ENCODE measurements at regions not wholly inside any gene's neighbourhood (a gene's known extent, or its start where the extent isn't known, plus 50 kb on each side); places are given as distances from the start of the nearest gene placed in this dataset.

DNA sequence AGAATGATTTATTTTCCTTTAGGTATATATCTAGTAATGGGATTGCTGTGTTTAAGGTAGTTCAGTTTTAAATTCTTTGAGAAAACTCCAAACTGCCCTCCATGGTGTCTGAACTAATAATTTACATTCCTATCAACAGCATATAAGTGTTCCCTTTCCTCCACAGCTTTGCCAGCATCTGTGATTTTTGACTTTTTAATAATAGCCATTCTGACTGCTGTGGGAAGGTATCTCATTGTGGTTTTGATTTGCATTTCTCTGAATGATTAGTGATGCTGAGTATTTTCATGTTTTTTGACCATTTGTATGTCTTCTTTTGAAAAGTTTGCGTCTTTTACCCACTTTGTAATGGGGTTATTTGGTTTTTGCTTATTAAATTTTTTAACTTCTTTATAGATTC lies 571.6 kb upstream of the CCDC54 start:
- no peak for DNase-seq

DNA sequence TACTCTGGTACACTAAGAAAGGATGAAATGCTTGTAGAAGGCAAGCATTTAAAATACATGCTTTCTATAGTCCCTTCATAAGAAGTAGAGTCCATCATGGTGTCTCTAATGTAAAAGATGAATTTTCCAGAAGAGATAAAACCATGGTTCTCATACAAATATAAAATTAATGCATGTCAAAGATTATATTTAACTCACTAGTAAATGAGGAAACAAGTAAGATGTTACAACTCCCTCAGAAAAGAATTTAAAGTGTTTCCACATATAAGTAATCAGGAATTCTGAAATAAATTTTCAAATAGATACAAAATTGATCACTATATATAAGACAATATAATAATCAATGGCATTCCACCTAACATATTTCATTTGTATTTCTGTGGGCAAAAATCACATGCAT lies 570.3 kb upstream of the CCDC54 start:
- DNase-seq, result no peak

DNA sequence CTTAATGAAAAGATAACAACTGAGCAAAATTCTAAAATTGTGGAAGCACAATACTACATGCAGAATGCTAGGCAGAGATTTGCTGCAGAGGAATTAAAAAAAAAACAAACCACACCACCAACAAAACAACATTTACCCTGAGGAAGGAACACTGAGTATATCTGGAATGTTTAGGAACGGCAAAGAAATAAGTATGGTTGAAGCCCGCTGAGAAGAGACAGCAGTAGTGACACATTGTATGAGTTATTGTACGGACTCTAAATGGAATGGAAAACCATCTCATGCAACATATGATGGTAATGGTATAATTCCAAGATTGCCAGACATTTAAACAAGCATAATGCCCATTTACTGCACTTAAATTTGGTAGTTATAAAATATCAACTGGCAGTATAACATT lies 568.2 kb upstream of the CCDC54 start:
- no peak for DNase-seq

DNA sequence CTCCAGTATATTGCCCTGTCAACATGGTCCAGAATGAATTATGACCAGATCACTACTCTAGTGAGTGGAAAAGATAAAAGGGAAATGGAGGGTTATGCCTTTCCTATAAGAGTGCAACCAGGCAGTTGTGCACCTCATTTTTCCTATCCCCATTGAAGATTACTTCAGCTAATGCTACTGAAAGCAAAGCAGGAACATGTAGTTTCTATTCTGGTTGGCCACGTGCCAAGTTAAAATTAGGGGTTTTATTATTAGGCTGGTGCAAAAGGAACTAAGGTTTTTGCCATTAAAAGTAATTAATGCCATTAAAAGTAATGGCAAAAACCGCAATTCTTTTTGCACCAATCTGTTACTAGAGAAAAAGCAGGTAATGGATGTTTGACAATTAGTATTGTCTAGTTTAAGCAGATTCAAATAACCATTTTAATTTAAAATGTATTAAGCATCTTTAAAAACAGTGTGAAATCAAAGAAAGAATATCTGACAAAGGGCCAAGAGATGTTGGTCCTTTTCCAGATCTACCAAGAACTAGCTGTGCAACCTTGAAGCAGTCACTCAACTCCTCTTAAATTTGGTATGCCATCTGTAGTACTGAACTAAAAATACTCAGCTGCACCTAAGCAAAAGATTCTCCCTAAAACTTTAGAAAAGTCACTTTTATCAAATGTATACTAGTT lies 567.5 kb upstream of the CCDC54 start:
- DNase-seq, result no peak

DNA sequence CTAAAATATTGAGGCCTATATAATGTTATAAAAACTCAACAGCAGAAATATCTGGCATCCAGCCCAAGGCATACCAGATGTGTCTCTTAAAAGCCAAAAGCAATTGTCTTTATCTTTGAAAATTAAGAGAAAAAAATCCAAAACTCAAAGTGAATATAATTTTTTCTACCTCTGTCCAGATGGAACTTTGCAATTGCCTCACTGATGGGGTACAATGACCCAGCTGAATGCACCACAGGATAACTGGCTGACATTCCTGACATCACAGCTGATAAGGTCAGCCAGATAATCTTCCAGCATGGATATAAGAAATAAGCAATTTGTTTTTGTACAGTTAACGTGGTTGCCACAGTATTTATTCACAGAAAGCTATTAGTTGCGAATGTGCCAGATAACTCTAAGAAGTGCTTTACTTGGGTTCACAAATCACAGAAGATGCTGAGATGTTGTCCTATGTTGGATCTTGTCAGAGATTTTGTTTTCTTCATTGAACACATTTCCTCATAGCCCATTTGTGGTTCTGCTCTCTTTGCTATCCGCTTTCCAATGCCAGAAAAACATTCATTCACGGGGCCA lies 566.9 kb upstream of the CCDC54 start:
- no peak for DNase-seq

DNA sequence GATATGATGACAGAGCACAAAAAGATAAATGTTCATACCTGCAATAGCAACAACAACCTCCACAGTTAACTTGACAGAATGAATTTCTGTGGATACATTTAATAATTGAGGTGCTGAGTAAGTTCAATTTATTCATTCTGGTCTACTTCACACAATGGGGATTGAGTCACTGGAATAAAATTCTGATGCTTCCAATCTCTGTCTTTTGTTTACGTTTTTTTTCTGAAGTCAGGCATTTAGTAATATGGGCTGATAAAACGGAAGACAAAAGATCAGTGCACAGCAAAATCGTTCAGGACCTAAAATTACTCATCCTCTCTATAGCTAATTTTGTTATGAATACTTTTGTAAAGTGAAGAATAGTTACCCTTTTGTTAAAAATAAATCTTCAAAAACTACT lies 565.9 kb upstream of the CCDC54 start:
- no peak for DNase-seq

DNA sequence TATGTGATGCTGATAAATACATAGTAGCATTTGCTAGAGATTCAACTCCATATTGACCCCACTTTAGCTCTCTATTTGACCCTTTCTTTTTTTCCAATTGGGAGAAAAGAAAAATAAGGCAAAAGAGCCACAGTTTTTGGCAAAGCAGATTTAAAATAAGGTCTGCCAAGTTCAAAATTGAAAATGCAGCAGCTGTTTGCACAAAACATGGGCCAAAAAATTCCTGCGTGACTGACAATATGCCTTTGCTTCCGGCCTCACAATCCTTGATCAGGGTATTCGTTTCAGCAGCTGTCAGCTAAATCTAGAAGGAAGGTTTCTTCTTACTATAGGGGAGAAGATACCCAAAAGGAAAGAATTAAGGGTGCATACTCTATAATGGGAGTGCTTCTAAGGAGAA lies 563.5 kb upstream of the CCDC54 start:
- no peak for DNase-seq

DNA sequence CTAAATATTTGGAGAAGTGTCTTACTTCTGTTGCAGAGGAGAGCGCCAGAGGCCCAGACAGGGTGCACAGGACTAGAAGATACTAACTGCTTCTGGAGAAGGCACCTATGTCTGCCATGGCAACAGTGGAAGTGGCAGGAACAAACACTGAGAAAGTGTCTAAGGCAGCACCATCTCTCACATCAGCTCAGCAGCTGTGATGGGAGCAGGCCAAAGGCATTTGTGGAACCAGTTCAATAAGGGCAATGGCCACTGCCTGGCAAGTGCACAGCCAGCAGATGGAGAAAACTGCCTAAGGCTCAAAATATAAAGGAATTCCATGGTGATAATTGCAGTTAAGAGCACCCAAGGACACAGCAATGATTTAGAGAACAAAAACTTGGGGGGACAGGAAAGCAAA lies 563.0 kb upstream of the CCDC54 start:
- no peak for DNase-seq

DNA sequence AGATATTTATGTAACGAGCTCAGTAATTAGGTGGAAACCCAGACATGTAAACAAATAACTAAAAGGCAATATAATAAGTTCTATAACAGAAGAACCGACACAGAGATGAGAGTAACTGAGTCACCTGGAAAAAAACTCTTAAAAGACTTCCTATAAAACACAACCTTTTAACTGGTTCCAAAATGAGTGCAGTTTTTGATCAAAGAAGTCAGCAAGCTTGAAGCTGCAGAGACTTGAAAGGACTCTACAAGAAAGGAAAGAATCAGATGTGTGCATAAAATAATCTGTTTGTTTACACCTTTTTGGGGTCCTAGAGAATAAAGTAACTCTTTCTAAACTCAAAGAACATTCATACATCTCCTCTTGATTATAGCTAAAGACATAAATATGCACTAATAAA lies 560.4 kb upstream of the CCDC54 start:
- no peak for DNase-seq

DNA sequence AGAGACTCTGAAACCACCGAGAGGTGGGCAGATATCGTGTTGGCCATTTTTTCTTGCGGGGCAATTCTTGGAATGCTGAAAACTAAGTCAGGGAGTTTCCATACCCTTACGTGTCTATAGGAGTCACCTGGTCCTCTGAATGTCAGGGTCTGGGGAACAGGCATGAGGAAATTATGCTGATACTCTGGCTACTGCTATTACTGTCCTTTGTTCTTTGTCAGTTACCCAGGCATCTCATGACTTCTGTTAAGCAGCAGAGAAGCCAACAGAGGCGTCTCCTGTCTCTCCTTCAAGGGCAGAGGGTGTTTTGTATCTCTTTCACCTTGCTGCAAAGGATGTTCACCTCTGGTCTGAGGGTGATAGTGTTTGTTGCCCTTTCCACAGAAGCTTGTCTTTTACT lies 559.5 kb upstream of the CCDC54 start:
- no peak for DNase-seq

DNA sequence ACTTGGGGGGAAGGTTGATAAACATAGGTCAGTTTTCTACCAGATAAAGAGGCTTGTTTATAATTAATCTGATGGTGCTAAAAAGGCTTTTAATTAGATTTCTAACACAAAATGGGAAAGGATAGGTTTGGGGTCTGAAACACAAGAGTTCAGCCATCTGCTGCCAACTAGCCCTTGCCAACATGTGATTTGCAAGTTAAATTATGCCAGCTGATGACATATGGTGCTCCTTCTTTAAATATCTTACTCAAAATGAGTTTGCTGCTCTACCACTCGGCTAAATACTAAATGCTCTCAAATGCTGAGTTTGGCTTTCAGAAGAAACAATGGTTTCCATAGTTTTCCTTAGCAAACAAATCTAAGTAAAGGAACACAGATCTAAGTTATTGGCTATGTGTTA lies 557.8 kb upstream of the CCDC54 start:
- no peak for DNase-seq

DNA sequence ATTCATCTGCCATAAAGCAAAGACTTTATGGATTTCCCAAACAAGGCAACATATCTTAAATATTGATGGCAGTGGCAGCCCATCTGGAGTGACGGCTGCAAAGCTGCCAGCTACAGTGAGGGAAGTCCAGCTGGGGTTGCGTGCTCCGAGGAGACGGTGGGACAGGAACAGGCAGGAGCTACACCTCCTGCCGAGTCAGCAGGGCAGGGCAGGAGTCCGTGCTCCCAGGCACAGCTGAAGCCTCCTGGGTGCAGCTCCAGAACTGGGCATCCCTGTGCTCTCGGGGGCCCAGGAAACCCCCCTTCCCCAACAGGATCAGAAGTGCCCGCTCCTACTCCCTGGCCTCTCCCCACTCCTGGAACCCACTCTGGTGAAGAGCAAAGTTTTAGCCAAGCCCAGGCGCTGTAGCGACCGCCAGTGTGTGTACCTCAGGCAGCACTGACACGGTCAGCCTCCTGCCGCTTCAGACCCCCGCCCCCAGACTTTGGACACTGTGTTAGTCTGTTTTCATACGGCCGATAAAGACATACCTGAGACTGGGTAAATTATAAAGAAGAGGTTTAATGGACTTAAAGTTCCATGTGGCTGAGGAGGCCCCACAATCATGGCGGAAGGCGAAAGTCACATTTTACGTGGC lies 556.4 kb upstream of the CCDC54 start:
- no peak for DNase-seq

DNA sequence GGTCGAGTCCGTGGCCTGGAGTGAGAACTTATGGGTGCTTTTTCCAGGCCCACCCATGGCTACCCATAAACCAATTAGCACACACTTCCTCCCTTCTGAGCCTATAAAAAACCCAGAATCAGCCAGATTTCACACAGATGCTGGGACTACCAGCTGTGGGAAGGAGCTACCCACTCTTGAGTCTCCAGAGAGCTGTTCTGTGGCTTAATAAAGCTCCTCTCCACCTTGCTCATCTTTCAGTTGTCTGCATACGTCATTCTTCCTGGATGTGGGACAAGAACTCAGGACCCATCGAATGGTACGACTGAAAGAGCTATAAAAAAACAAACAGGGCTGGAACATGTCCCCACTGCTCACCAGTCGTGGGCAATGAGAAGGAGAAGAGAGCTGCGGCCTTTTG lies 555.4 kb upstream of the CCDC54 start:
- no peak for DNase-seq

DNA sequence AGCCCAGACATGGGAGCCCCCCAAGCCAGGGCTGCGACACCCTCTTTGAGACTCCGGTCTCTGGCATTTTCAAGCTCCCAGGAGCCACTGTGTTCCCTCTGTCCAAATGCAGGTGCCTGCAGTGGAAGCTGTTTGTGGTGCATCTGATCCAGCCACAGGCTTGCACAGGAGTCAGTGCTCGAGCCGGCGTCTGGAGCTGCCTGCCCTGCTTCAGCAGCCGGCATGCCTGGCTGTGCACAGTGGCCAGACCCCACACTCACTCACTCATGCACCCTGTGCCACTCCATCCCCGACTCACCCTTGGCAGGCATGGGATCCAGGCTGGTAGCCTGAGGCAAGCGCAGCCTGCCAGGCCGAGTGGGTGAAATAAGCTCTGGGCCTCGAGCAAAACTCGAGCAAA lies 555.0 kb upstream of the CCDC54 start:
- no peak for DNase-seq

DNA sequence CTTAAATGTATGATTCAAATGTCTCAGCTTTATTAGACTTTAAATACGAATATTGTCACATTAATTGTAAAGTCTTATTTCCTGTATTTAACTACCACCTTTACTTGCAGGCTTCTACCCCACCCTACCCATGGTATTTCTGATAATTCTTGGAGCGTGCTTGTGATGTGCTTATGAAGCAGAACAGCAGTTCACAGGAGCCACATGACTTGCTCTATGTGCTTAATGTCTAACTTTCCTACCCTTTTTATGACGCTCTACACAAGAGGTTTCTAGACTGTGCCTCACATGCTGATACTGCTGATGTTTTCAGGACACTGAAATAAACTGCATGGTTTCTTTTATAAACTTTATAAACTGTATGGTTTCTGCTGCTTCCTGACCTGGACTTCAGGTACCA lies 553.5 kb upstream of the CCDC54 start:
- DNase-seq, result no peak

DNA sequence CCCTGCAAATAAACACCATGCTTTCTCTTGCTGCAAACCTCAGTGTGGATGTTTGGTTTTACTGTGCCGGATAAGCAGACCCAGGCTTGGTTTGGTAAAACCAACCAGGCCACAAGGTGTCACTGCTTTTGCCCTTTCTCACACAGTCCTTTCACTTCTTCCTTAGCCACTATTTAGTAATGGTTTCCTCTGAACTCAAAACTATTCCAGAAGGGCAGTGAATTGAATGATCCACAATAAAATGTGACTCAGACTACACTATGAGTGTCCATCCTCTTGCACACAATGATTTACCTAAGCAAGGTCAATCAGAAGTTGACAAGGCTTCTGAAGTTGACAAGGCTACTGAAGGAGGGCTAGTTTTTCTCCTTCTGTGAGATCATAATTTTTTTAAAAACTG lies 552.4 kb upstream of the CCDC54 start:
- DNase-seq, result no peak

DNA sequence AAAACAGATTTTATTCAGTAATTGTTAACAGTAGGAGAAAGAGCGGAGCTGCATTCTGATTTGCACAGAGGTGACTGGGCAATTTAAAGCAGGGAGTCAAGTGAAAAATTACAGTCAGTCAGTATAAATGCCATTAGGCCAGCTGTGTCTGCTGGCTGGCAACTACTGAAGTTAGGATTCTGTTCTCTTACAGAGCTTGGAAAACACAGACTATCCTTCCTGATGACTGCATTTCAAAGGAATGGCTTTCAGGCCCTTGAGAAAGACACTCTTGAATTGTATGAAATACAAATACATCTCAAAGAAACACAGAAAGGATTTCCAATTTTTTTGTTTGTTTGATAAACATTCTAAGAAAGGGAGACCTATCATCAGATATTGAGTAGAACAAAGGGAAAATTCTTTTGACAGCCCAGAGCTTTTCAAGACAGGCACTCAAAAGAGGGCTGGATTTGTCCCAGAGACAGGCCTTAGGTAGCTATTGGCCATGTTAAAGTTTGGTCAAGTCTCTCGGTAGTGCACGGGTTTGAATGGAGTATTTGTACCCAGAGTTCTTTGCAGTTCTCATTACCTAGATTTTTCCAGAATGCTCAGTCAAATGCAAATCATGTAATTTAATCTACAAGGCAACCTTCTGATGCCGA lies 551.2 kb upstream of the CCDC54 start:
- no peak for DNase-seq

DNA sequence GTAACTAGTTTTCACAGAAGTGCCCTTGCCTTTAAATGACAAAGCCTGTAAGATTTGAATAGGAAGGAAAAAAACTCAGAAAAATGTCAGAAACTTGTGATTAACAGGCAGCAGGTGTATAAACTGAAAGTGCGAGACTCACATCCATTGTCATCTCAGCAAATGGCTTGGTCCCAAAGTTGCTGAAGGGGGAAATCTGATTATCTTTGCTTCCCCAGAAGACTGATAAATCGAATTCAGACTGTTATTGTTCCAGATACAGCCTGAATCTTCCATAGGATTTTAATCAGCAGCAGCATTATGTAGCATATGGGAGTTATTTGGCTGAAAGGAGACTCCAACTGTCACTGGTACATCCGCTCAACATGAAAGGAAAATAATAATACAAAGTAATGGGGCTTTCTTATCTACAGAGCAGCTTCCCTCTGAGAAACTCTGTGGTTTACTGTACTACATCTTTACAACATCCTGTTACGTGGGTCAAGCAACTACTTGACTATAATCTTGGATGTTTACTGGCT lies 550.4 kb upstream of the CCDC54 start:
- no peak for DNase-seq

DNA sequence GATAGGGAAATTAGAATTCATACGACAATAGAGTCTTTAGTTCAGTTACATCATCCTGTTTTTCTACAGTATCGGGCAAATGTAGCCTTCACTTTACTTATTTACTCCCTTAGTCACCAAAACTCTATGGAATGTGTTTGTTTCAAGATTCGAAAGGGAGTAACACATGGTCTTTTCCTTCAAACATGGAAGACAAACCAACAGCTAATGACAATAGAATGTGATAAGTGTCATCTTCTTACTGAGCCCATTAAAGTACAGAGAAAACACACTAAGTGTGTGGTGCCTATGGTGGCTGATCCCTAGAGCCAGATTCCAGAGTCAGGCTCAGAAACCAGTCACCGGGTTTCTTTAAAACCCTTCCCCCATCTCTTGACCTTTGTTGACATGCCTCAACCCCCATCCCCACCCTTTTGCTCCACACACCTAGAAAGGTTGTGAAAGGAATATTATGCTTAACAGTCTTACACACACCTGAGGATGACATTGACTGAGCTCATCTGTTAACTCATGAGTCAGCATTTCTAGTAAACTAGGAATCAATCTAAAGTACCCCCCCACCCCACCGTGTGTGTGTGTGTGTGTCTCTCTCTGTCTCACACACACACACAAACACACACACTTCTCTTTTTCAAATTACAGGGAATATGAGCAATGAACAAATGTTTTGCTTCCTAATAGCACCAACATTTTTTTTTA lies 549.6 kb upstream of the CCDC54 start:
- no peak for DNase-seq

DNA sequence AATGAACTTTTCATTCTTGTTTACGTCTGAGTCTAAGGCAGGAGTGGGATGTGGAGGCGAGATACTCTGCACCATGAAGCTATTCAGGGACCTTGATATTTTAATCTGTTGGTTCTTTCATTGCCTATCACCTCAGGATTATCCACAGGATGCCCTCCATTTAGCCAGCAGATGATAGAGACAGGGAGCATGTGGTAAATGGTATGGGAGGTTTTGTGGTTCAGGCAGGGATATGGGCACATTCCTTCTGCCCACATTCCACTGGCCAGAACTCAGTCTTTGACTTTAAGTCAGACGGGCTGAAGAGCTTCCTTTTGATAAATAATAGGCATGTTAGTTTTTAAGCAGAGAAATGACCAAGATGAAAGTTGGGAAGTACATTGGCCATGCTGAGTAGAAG lies 548.0 kb upstream of the CCDC54 start:
- DNase-seq, result no peak

DNA sequence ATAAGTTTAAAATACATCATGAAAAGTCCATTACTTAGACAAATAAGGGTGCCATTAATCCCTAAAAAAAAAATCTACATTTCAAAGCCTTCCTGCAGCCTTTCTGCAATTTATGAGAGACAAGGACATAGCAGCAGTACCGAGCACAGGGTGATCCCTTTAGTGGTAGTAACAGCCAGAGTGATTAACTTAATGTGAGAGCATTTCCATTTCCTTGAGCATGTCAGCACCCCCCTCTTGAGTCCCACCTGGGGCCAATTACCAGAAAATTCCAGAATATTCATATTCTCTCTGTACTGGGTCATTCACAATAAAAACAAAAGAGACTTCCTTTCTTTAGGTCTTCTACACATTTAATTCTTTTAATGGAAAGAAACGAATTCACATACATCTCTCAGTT lies 546.9 kb upstream of the CCDC54 start:
- no peak for DNase-seq

DNA sequence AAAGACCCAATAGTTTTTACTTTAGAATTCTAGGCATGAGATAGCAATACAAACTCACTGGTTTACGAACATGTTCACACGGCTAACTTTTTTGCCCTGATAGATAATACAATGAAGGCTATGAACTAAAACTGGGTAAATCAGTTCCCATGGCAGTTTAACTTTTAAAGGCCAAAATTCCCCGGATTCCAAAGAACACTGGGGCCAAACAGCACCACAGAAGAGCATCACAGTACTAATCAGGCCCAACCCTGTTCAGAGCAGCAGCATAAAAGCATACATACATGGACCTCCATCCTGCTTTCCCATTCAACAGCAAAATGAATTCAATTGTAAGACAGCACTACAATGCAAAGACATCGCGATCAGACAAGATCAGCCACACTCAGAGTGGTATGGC lies 540.3 kb upstream of the CCDC54 start:
- no peak for DNase-seq

DNA sequence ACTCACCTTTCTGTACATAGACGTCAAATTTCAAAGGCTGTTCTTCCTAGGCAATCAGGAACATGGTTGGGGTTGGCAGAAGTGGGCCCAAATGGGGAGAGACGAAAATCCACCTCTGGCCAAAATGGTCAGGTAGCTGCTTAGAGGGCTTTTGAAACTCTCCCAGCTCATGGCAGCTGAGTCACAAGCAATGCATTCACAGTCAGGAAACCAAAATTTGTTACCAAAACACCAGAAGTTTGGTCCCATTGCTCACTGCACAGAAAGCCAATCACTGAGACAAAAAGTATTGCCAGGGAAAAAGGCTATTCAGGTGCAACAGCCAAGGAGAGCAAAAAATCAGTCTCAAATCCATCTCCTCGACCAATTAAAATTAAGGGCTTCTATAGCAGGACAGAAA lies 539.6 kb upstream of the CCDC54 start:
- no peak for DNase-seq

Measured in activated T-cell treated with anti-CD3 and anti-CD28 coated beads, Interleukin-2, amount 50 U/mL, for 48 hours (primary cell).